Daoy (cell line): ENCODE measurements at regions not wholly inside any gene's neighbourhood (a gene's known extent, or its start where the extent isn't known, plus 50 kb on each side); places are given as distances from the start of the nearest gene placed in this dataset.
"Not testable (repeated sequence)": the region's sequence is repeated elsewhere in the genome, so short reads cannot be mapped to it uniquely, and the experiment has no call there.

Experiments
- DNase-seq: peaks from one replicate; pipeline ENCODE4 v3.0.0-alpha.2; 2015; ENCODE audit warnings: low read depth

GRCh38 chr6:43886067-43886461, 116.1 kb downstream of the VEGFA start:
- DNase-seq: peak; percentile 82

- DNase-seq: no peak
Measured at GRCh38 chr6:43885399-43886066, 115.5 kb downstream of the VEGFA start.

GRCh38 chr6:43884652-43885022, 114.6 kb downstream of the VEGFA start:
- DNase-seq: no peak

- no peak for DNase-seq
Measured at GRCh38 chr6:43883847-43884651, 114.0 kb downstream of the VEGFA start.

- DNase-seq: not testable (repeated sequence)
Measured at GRCh38 chr6:43882690-43883448, 112.9 kb downstream of the VEGFA start.

GRCh38 chr6:43880236-43881137, 110.5 kb downstream of the VEGFA start:
- DNase-seq: no peak

GRCh38 chr6:43879722-43880121, 109.7 kb downstream of the VEGFA start:
- no peak for DNase-seq

- DNase-seq: no peak
Measured at GRCh38 chr6:43878823-43879495, 108.9 kb downstream of the VEGFA start.

GRCh38 chr6:43878127-43878634, 108.2 kb downstream of the VEGFA start:
- DNase-seq: no peak

GRCh38 chr6:43877463-43878126, 107.6 kb downstream of the VEGFA start:
- DNase-seq: no peak

- DNase-seq: no peak
Measured at GRCh38 chr6:43877036-43877435, 107.0 kb downstream of the VEGFA start.

GRCh38 chr6:43876602-43877001, 106.6 kb downstream of the VEGFA start:
- no peak for DNase-seq

GRCh38 chr6:43875849-43876572, 106.0 kb downstream of the VEGFA start:
- no peak for DNase-seq

- no peak for DNase-seq
Measured at GRCh38 chr6:43874814-43875590, 105.0 kb downstream of the VEGFA start.

GRCh38 chr6:43873806-43874714, 104.0 kb downstream of the VEGFA start:
- no peak for DNase-seq

GRCh38 chr6:43871933-43872332, 101.9 kb downstream of the VEGFA start:
- no peak for DNase-seq

GRCh38 chr6:43871284-43871683, 101.3 kb downstream of the VEGFA start:
- DNase-seq: no peak

GRCh38 chr6:43870660-43871061, 100.7 kb downstream of the VEGFA start:
- DNase-seq: no peak
